HT1080 (cell line): ENCODE measurements at regions not wholly inside any gene's neighbourhood (a gene's known extent, or its start where the extent isn't known, plus 50 kb on each side); places are given as distances from the start of the nearest gene placed in this dataset.

ENCODE experiments used
- DNase-seq: peaks from one replicate; pipeline ENCODE4 v3.0.0-alpha.2; 2015; ENCODE audit warnings: low read depth

- DNase-seq: no peak
Measured at GRCh38 chr7:95668504-95669018, 72.2 kb upstream of the PDK4 start.

DNA sequence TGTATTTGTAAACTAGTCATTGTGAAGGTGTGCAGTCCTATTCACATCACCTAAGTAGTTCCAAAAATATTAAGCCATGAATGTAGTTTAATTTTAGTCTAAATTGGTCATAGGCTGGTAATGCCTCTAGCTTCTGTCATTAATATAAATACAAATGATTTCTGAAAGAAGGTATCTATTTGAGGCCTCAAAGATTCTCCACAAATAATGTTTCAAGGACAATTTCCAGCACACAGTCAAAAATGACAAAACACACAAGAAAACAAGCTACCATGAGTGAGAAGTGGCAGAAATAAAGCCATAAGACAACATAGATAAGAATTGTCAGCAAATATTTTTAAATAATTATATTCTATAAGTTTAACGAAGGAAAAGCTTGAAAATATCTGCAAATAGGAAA, 66.7 kb upstream of the PDK4 start:
- DNase-seq: no peak

DNA sequence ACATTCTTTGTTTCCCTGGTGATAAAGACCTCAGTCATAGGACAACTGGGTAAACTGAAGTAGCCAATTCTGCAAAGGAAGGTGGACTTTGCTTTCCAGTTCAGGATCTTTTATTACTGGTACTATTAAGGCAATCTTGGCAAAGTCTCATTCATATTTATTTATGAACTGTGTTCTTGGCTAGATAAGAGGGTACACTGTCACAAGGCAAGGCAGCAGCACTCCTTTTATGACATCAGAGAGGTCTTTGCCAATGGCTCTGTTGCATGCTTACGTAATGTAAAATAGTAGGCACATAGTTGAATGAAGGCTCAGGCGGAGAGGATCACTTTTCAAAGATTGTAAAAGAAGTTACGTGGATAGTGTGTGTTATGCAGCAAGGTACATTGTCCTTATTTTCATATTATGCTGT, 63.7 kb upstream of the PDK4 start:
- no peak for DNase-seq

DNA sequence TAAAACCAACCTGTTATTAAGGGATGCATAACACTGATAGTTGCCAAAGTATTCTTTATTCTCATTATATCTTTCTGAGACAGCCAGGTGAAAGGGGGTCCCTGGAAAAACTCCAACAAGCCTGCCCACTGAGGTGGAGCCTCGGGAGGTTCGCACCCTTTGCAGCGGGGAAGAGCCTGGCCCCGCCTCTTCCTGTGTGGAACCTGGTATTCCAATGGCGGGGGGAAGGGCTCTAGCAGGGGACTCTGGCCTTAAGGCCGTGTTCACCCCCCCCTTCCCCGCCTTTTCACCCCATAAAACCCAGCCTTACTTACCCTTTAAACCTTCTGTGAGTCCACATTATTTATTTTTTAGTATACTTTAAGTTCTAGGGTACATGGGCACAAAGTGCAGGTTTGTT, 62.4 kb upstream of the PDK4 start:
- DNase-seq: no peak

DNA sequence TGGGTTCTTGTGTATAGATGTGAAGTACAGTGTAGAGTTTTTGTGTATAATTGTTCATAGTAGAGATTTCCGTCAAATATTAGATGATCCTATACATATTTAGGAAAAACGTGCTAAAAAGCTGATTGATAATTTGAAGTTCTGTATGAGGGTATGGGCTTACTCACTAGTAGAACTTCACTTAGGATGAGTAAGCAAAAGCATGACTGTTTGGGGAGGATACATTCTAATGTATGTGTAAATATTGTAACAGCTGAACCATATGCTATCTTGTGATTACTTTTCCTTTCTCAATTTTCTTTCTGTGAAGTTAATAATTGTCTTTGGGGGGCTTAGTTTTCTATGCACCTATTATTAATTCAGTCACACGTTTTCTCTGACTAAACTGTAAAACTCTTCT, 53.2 kb upstream of the PDK4 start:
- no peak for DNase-seq

DNA sequence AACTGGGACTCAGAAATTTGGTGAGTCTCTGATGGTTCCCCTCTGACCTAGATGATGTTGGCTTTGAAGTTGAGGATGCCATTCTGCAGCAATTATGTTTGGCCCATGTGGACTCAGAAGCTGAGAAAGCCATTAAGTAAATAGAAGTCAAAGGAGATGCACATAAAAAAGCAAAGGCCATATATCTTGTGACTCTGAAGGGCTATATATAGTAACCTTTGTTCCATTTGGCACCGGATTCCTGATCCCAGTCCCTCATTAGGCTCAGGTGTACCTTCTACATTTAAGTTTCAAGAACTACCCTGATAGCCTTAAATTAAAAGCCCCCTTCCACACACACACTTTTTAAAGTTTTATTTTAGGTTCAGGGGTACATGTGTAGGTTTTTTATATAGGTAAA, 50.0 kb upstream of the PDK4 start:
- DNase-seq: no peak
